OCI-LY7 (cell line): ENCODE measurements at regions not wholly inside any gene's neighbourhood (a gene's known extent, or its start where the extent isn't known, plus 50 kb on each side); places are given as distances from the start of the nearest gene placed in this dataset.

Source experiments
- BruUV-seq: library from RNA; stranded (reverse); fragments of 400-500 nt; replicated peaks from 2 replicates; lab custom pipeline; 2021; lab: Mats Ljungman, UMichigan
- CTCF ChIA-PET: fragments of 300-600 bp; sonication (Branson Sonifier 250); formaldehyde crosslinking; loops from one replicate; lab custom pipeline; 2022; ENCODE audit warnings: antibody characterized with exemption; ENCODE audit not compliant: unreplicated experiment; lab: Charles Lee
- POLR2A ChIA-PET: fragments of 300-600 bp; sonication (Branson Sonifier 250); formaldehyde crosslinking; loops from one replicate; lab custom pipeline; 2022; ENCODE audit warnings: antibody characterized with exemption; lab: Charles Lee
- DNase-seq: peaks from one replicate; pipeline ENCODE4 v3.0.0-alpha.2; 2015; ENCODE audit warnings: low spot score
- H2AFZ ChIP-seq: fragments of 200-600 bp; sonication (generic), shearing (Covaris generic); 2 replicates; pipeline ENCODE4 v1.6.1; 2014; ENCODE audit warnings: mild to moderate bottlenecking, antibody characterized with exemption, low read length, moderate library complexity
- H3K27ac ChIP-seq: fragments of 200-600 bp; sonication (generic); 2 replicates; pipeline ENCODE4 v1.5.1; 2014; ENCODE audit warnings: mixed run types, low read depth, mild to moderate bottlenecking, moderate library complexity, low read length, inconsistent platforms; ENCODE audit not compliant: poor library complexity, severe bottlenecking
- H3K36me3 ChIP-seq: fragments of 200-600 bp; sonication (generic); 2 replicates; pipeline ENCODE4 v1.6.1; 2014; ENCODE audit warnings: mild to moderate bottlenecking, antibody characterized with exemption, low read length, moderate library complexity, mixed read lengths; ENCODE audit not compliant: insufficient read depth
- H3K4me1 ChIP-seq: fragments of 200-600 bp; sonication (generic); 2 replicates; pipeline ENCODE4 v1.5.1; 2014; ENCODE audit warnings: mild to moderate bottlenecking, low read length; ENCODE audit not compliant: insufficient read depth, poor library complexity, severe bottlenecking
- H3K4me2 ChIP-seq: fragments of 200-600 bp; sonication (generic); 2 replicates; pipeline ENCODE4 v1.6.1; 2014; ENCODE audit warnings: mild to moderate bottlenecking, low read length
- H3K4me3 ChIP-seq: fragments of 200-600 bp; sonication (generic); 2 replicates; pipeline ENCODE4 v1.5.1; 2014; ENCODE audit warnings: mild to moderate bottlenecking, low read depth, low read length; ENCODE audit not compliant: poor library complexity, severe bottlenecking
- H3K79me2 ChIP-seq: fragments of 200-600 bp; sonication (generic); 2 replicates; pipeline ENCODE4 v1.6.1; 2016; ENCODE audit warnings: low read depth, mild to moderate bottlenecking, low read length, moderate library complexity, mixed read lengths; ENCODE audit not compliant: insufficient read depth
- H3K9me2 ChIP-seq: fragments of 200-600 bp; sonication (generic); 2 replicates; pipeline ENCODE4 v1.6.1; 2016; ENCODE audit warnings: mild to moderate bottlenecking, low read length, mixed read lengths; ENCODE audit not compliant: insufficient read depth
- H3K9me3 ChIP-seq: fragments of 200-600 bp; sonication (generic); 2 replicates; pipeline ENCODE4 v1.6.1; 2014; ENCODE audit warnings: mild to moderate bottlenecking, mixed run types, low read length, mixed read lengths
- H4K20me1 ChIP-seq: fragments of 200-600 bp; sonication (generic); 2 replicates; pipeline ENCODE4 v1.6.1; 2014; ENCODE audit warnings: mild to moderate bottlenecking, antibody characterized with exemption, low read length, moderate library complexity, mixed read lengths; ENCODE audit not compliant: insufficient read depth
- EZH2phosphoT487 ChIP-seq: fragments of 200-600 bp; sonication (generic); IDR thresholded peaks from 2 replicates; pipeline ENCODE4 v1.6.1; 2018; ENCODE audit warnings: low read depth, borderline replicate concordance, mild to moderate bottlenecking, mixed run types, antibody characterized with exemption, low read length, moderate library complexity, mixed read lengths
- intact Hi-C: fragments of 100-400 bp; cut with micrococcal nuclease; formaldehyde crosslinking; loops from one replicate; pipeline ENCODE4 v1.10.0; 2022; ENCODE audit not compliant: unreplicated experiment
- TF ChIP-seq, protein P1 (sequence below): fragments of 200-600 bp; sonication (generic); conservative IDR thresholded peaks from 2 replicates; pipeline ENCODE4 v1.5.1; 2014; ENCODE audit warnings: mild to moderate bottlenecking, antibody characterized with exemption, low read length, moderate library complexity, mixed read lengths

DNA sequence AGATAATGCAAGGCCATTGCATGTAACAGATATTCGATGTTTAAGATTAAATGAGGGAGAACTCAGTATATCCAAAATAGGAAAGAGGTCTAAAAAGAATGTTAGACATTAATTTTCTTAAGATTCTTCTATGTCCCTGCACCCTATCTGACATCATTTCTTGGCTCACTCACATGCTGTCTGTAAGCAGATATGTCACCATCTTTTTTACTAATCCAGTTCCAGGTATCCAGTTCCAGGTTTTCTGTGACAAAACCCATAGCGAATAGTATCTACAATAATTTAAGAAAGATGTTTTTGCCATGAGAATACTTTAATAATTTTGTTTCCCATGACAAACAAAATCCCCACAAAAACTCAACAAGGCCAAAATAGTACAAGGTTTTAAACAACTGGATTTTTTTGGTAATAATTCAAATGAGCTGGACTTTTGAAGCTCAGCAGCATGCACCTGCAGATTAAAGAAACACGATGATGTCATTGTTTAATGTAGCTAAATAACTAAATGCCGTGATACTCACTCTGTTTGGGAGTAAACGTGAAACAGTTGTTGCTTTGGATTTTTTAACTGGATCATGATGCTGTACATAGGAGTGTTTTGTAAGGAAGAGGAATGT, 867.6 kb downstream of the EPHA3 start:
- no peak overlapping the region for H3K4me3 ChIP-seq
- no peak overlapping the region for H3K4me2 ChIP-seq
- no peak for DNase-seq
- POLR2A ChIA-PET = no interaction called here
- no peaks in the 10 kb centered on the region for H3K9me3 ChIP-seq
- no peaks in the 10 kb centered on the region for H3K79me2 ChIP-seq
- no peak overlapping the region for H2AFZ ChIP-seq
- H4K20me1 ChIP-seq = no peaks in the 10 kb centered on the region
- no peaks in the 10 kb centered on the region for H3K4me1 ChIP-seq
- CTCF ChIA-PET = no interaction called here
- no peaks in the 10 kb centered on the region for H3K9me2 ChIP-seq
- TF ChIP-seq, protein P1, sequence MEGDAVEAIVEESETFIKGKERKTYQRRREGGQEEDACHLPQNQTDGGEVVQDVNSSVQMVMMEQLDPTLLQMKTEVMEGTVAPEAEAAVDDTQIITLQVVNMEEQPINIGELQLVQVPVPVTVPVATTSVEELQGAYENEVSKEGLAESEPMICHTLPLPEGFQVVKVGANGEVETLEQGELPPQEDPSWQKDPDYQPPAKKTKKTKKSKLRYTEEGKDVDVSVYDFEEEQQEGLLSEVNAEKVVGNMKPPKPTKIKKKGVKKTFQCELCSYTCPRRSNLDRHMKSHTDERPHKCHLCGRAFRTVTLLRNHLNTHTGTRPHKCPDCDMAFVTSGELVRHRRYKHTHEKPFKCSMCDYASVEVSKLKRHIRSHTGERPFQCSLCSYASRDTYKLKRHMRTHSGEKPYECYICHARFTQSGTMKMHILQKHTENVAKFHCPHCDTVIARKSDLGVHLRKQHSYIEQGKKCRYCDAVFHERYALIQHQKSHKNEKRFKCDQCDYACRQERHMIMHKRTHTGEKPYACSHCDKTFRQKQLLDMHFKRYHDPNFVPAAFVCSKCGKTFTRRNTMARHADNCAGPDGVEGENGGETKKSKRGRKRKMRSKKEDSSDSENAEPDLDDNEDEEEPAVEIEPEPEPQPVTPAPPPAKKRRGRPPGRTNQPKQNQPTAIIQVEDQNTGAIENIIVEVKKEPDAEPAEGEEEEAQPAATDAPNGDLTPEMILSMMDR = no peak
- no peak for TF ChIP-seq EZH2phosphoT487
- H3K36me3 ChIP-seq = no peaks in the 10 kb centered on the region
- H3K27ac ChIP-seq = no peak overlapping the region
- BruUV-seq = no TSS peak
- intact Hi-C loops = no loop called here

DNA sequence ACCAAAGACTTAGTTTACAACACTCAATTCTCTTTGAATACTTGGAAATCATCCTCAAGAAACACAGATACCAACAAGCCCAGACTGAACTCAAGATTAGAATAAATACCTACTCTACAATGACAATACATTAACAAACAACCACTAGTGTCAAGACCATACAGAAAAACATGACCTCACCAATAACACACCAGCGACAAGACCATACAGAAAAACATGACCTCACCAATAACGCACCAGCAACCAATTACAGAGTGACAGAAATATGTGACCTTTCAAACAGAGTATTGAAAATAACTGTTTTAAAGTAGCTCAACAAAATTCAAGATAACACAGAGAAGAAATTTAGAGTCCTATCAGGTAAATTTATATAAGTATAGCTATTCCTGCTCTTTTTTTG, 876.0 kb downstream of the EPHA3 start:
- no peak overlapping the region for H3K4me3 ChIP-seq
- TF ChIP-seq, protein P1 = no peak
- TF ChIP-seq EZH2phosphoT487 = no peak
- H3K9me3 ChIP-seq = no peaks in the 10 kb centered on the region
- DNase-seq = no peak
- no peak overlapping the region for H3K4me2 ChIP-seq
- no peak overlapping the region for H3K27ac ChIP-seq
- POLR2A ChIA-PET = no interaction called here
- intact Hi-C loops = no loop called here
- CTCF ChIA-PET = no interaction called here
- H4K20me1 ChIP-seq = no peaks in the 10 kb centered on the region
- BruUV-seq = no TSS peak
- no peak overlapping the region for H2AFZ ChIP-seq
- H3K79me2 ChIP-seq = no peaks in the 10 kb centered on the region
- no peaks in the 10 kb centered on the region for H3K9me2 ChIP-seq
- H3K36me3 ChIP-seq = no peaks in the 10 kb centered on the region
- H3K4me1 ChIP-seq = no peaks in the 10 kb centered on the region

DNA sequence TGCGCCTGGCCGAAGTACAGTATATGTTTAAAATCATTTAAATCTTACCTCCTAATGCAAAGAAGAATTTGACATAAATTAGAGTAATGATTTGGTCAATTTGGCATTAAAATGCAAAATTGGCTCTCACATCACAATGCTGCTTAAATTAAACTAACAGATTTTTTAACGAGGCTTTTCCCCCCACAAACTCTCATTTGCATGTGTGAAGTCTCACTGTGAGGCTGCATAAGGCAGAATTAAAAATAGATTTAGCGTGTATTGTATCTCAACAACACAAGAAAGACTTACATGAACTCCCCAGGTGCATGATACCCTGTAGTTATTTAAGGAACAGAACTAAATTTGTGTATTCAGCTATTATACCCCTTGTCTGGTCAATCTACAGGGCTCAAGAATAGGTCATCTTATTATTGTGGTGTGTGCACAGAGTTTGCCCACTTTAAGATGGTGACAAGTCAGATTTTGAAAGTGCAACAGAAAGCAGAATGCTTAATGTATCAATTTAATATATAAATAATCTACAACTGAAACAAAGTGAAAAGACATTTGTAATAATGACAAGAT, 897.9 kb downstream of the EPHA3 start:
- Histone ChIP-seq H3K4me1 (no peaks in the 10 kb centered on the region), H3K4me3 (no peak overlapping the region), H3K36me3 (no peaks in the 10 kb centered on the region), H2AFZ (no peak overlapping the region), H3K27ac (no peak overlapping the region), H3K9me2 (no peaks in the 10 kb centered on the region), H3K9me3 (no peaks in the 10 kb centered on the region), H3K4me2 (no peak overlapping the region), H3K79me2 (no peaks in the 10 kb centered on the region), H4K20me1 (no peaks in the 10 kb centered on the region)
- BruUV-seq = no TSS peak
- TF ChIP-seq, protein P1 = no peak
- no peak for TF ChIP-seq EZH2phosphoT487
- intact Hi-C loops = no loop called here
- ChIA-PET POLR2A (no interaction called here), CTCF (no interaction called here)
- no peak for DNase-seq
